Neutrophil (primary cell): ENCODE measurements at regions not wholly inside any gene's neighbourhood (a gene's known extent, or its start where the extent isn't known, plus 50 kb on each side); places are given as distances from the start of the nearest gene placed in this dataset.

ENCODE experiments used
- H3K27ac ChIP-seq: fragments of 200-600 bp; sonication (generic); 2 replicates; pipeline ENCODE4 v1.5.1; 2016; ENCODE audit warnings: mild to moderate bottlenecking, moderate library complexity
- H3K27me3 ChIP-seq: fragments of 200-600 bp; sonication (generic); 2 replicates; pipeline ENCODE4 v1.6.0; 2016; ENCODE audit warnings: mild to moderate bottlenecking
- H3K36me3 ChIP-seq: fragments of 200-600 bp; sonication (generic); 2 replicates; pipeline ENCODE4 v1.5.1; 2017
- H3K4me1 ChIP-seq, 2 experiments: fragments of 200-600 bp in 1 of 2; sonication (generic) in 1 of 2; 1 replicate in 1 of 2; 2 replicates in 1 of 2; pipeline versions ENCODE4 v1.5.1 to v1.6.1; 2013 to 2016; ENCODE audit warnings: low read depth in 1 of 2, low read length in 1 of 2, mild to moderate bottlenecking in 1 of 2, moderate library complexity in 1 of 2; ENCODE audit not compliant: control insufficient read depth in 1 of 2, insufficient read depth in 1 of 2
- H3K4me3 ChIP-seq, 2 experiments: fragments of 200-600 bp in 1 of 2; sonication (generic) in 1 of 2; 1 replicate in 1 of 2; 2 replicates in 1 of 2; pipeline ENCODE4 v1.5.1; 2013 to 2016; ENCODE audit warnings: low read depth in 1 of 2, low read length in 1 of 2, mild to moderate bottlenecking in 1 of 2, moderate library complexity in 1 of 2
- H3K9me3 ChIP-seq: fragments of 200-600 bp; sonication (generic); 2 replicates; pipeline ENCODE4 v1.5.1; 2016
- CTCF ChIP-seq: fragments of 200-600 bp; sonication (generic); IDR thresholded peaks from 2 replicates; pipeline ENCODE4 v1.5.1; 2016; ENCODE audit warnings: antibody characterized with exemption

- Histone ChIP-seq H3K27ac (no peak overlapping the region), H3K36me3 (no peaks in the 10 kb centered on the region), H3K4me1 (no peaks in the 10 kb centered on the region), H3K27me3 (peaks cover 34% of the 10 kb centered on the region), H3K4me3 (no peak overlapping the region), H3K9me3 (no peaks in the 10 kb centered on the region)
- TF ChIP-seq CTCF: no peak
Observed at GRCh38 chr5:174572591-174572990, 151.8 kb upstream of the MSX2 start.

- Histone ChIP-seq H3K9me3 (no peaks in the 10 kb centered on the region), H3K27me3 (peaks cover 34% of the 10 kb centered on the region), H3K4me3 (no peak overlapping the region), H3K36me3 (no peaks in the 10 kb centered on the region), H3K4me1 (no peaks in the 10 kb centered on the region), H3K27ac (no peak overlapping the region)
- TF ChIP-seq CTCF: no peak
Observed at GRCh38 chr5:174573221-174573994, 151.0 kb upstream of the MSX2 start.

GRCh38 chr5:174575043-174575442, 149.3 kb upstream of the MSX2 start:
- H3K27ac ChIP-seq: no peak overlapping the region
- no peak for TF ChIP-seq CTCF
- H3K4me3 ChIP-seq: no peak overlapping the region
- no peaks in the 10 kb centered on the region for H3K36me3 ChIP-seq
- H3K9me3 ChIP-seq: no peaks in the 10 kb centered on the region
- H3K27me3 ChIP-seq: peaks cover 45% of the 10 kb centered on the region
- H3K4me1 ChIP-seq: no peaks in the 10 kb centered on the region

- no peak overlapping the region for H3K4me3 ChIP-seq
- no peak overlapping the region for H3K27ac ChIP-seq
- no peak for TF ChIP-seq CTCF
Observed at GRCh38 chr5:174576042-174576441, 148.3 kb upstream of the MSX2 start.

GRCh38 chr5:174581479-174581878, 142.9 kb upstream of the MSX2 start:
- peaks cover 37% of the 10 kb centered on the region for H3K27me3 ChIP-seq
- no peak overlapping the region for H3K27ac ChIP-seq
- no peaks in the 10 kb centered on the region for H3K36me3 ChIP-seq
- no peak overlapping the region for H3K4me3 ChIP-seq
- H3K9me3 ChIP-seq: no peaks in the 10 kb centered on the region
- TF ChIP-seq CTCF: no peak
- H3K4me1 ChIP-seq: no peaks in the 10 kb centered on the region

More at GRCh38 chr5:174576042-174576441, 148.3 kb upstream of the MSX2 start:
- Histone ChIP-seq H3K36me3 (no peaks in the 10 kb centered on the region), H3K4me1 (no peaks in the 10 kb centered on the region), H3K9me3 (no peaks in the 10 kb centered on the region), H3K27me3 (peaks cover 50% of the 10 kb centered on the region)
